HG03196 (cell line): ENCODE measurements at regions not wholly inside any gene's neighbourhood (a gene's known extent, or its start where the extent isn't known, plus 50 kb on each side); places are given as distances from the start of the nearest gene placed in this dataset.
"Not testable (repeated sequence)": the region's sequence is repeated elsewhere in the genome, so short reads cannot be mapped to it uniquely, and the experiment has no call there.

ENCODE experiments used
- ATAC-seq: cut with Tn5 transposase; IDR thresholded peaks from one replicate; pipeline ENCODE4 v1.9.1; 2021; ENCODE audit not compliant: unreplicated experiment

DNA sequence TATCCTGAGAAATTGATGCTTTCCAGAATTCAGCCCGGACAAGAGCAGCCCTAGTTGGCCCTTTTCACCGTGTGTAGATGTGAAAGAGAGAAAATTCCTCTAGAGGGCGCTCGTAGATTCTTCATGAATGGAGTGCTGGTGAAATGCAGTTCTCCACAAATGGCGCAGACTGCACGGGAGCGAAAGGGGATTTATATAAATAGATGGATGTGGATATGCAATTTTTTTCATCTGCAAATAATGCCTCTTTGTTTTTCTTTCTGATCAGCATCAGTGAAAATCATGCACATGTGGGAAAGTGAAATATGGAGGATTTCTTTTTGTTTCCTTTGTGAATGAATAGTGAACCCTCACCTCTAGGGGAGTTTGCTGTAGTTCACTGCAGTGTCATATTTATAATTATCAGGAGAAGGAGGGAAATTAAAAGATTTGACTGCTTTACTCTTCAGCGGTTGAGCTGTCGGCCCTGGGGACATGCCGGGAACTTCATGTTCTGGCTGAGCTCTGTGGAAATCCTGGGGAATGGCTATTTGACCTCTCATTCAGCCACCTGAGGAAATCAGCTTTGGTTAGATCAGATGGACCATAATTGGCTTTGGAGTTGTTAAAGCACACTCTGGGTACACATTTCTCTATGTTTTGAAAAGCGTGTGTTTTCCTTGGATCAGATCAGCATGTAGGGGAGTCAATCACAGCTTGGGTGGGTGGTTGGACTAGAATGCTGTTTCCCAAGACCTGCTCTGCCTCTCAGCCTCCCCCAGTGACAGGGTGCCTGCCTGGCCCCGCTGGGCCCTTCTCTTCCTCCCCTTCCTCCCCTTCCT is 115.0 kb upstream of the SHISA3 start:
- peak; percentile 75 for ATAC-seq

DNA sequence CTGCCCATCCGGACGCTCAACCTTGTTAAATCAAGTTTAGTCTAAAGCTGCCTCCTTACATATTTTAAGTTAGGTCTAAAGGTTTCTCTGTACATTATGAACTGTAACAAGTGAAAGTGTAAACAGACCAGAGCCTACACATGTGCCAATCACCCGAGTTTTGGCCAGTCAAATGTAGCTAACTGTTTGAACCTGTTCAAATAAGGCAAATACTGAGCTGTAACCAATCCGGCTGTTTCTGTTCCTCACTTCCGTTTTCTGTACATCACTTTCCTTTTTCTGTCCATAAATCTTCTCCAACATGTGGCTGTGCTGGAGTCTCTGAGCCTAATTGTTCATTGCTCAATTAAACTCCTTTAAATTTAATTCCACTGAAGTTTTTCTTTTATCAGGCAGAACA is 113.3 kb upstream of the SHISA3 start:
- no peak for ATAC-seq

DNA sequence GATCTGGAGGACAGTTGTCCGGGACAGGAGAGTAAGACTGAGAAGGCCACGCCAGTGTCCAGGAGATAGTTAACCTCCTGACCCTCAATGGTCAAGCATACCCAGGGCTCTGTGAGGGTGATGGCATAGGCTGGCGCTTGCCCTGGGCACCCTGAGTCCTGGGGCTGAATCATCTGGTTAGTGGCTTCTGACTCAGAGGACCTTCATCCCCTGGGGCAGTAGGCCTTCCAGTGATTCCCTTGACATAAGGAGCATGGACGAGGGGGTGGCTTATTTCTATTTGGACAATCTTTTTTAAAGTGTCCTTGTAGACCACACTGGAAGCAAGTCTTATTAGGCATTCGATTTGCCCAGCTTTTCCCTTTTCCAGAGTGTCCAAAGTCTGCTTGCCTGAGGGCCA is 108.4 kb upstream of the SHISA3 start:
- not testable (repeated sequence) for ATAC-seq

DNA sequence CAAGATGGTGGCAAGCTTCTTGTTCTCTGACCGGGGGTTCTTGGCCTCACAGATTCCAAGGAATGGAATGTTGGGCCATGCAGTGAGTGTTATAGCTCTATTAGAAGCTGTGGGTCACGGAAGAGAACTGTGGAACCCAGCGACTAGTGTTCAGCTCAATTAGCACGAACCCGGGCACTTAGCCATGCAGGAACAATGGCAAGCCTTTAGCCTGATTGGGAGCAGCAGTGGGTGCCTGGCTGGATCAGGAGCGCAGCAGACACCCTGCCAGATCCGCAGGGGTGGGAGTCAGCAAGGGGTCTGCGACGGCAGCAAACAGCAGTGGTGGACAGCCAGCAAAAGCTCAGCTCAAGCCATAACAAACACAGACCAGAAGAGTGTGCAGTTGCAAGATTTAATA is 105.1 kb upstream of the SHISA3 start:
- ATAC-seq = not testable (repeated sequence)

DNA sequence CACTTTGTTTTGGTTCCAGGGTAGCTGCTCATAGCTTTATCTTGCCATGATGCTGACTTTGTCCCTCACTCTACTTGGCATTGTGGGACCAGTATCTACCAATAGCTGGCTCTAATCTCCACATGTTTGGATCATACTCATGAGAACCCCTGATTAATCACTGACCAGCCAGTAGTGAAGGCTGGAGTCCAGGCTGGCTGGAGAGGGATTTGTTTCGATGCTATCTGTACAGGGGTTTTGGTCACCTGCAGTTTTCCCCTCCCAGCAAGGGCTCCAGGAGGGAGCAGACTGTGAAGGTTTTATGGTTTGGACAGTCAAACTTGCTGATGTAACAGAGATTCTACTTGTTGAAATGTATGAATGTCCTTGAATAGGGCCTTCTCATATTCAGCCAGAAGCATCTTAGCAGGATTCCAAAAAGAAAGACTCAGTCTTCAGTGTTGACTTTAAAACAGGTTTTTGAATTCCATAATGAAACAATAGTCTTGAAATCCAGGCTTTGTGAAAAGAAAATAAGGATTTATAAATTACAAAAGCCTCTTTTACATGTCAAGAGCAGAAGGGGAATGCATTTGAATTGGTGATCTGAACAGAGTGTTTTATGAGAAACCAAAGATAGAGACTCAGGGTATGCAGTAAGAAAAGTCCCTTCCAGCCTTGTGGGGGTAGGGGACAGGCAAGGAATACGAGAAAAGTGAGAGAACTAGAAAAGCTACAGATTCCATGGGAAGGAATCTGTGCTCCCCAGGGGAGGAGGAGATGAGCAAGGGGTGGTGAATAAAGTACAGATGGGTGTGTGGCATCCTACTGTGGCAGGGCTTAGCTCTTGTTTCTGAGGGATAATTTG is 103.1 kb upstream of the SHISA3 start:
- ATAC-seq = no peak

DNA sequence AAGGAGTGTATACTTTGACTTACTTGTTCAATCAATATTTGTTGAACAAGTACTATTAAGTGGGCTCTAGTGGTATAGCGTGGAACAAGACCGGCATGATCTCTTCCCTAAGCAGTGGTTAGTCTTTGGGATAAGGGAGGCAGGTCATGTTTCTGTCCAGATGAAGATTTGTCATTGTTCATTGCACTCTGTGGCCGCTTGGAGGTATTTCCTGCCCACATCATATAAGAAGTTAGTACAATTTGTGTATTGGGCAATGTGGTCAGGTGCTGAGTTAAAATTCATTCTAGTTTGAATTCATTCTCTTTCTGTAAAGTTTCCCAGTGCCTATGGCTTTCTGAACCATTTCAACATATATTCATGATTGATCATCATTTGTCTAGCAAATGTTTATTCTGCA is 101.1 kb upstream of the SHISA3 start:
- ATAC-seq = no peak

DNA sequence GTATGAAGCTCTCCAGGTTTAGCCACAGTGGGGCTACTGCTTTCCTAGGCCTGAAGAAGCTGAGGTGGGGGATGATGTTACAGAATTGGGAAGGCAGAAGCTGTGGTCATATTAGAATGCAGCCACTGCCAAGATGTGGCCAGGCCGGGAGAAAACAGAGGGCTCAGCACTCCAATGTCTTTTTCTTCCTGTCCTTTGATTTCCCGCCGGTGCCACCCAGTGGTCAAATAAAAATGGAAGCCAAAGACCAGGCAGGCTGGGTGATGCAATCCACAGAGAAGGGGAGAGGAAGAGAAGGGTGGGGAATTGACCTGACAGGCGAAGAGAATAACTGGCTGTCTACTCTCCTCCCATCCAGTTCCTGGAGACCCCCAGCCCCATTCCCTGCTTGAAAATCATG is 94.9 kb upstream of the SHISA3 start:
- ATAC-seq = no peak

DNA sequence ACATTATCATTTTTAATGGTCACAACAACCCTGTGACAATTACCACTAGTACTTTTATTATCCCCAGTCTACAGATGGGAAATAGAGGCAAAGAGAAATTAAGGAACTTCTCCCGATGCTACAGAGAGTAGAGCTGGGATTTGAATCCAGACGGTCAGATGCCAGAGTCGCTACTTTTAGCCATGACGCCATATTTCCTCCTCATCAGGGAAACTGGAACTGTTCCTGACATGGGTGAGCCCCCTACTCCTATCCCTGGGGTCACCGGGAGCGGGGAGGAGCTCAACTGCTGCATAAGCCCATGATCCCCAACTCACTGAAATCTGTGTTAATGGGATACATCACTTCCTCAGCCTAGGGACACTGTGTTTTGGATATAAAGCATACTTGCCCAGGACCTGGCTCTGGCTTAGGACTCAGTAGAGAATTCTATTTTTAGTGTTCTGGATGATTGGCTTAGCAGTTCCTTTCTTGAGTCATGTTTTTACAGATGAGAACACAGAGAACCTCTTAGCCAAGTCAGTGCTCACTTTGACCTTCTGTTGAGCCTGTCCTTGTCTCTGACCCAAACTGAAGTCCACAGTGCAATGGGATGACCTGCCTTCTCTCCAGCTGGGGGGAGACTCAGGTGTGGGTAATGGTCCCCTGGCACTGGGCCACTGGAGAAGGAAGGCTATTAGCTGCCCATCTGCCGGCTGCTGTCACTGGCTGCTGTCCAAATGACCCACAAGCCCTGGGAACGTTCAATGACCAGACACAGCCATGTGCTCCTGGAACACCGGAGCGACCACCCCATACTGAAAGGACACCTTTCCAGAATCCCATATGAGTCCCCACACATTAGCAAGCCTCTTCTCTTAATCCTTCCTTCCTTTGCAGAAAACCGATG is 90.8 kb upstream of the SHISA3 start:
- no peak for ATAC-seq

DNA sequence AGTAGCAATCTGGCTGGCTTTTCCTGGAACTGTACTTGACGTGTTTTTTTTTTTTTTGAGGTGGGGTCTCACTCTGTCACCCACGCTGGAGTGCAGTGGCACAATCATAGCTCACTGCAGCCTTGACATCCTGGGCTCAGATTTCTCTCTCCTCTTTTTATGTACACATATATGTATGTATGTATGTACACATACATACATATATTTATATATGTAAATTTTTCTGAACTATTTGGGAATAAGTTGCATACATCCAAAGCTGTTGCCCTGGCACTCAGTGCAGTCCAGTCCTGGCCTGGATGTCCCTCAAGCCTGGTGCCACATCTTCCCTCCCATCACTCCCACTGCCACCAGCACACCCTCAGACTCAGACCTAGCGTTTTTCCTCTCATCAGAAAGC is 89.0 kb upstream of the SHISA3 start:
- ATAC-seq = no peak

DNA sequence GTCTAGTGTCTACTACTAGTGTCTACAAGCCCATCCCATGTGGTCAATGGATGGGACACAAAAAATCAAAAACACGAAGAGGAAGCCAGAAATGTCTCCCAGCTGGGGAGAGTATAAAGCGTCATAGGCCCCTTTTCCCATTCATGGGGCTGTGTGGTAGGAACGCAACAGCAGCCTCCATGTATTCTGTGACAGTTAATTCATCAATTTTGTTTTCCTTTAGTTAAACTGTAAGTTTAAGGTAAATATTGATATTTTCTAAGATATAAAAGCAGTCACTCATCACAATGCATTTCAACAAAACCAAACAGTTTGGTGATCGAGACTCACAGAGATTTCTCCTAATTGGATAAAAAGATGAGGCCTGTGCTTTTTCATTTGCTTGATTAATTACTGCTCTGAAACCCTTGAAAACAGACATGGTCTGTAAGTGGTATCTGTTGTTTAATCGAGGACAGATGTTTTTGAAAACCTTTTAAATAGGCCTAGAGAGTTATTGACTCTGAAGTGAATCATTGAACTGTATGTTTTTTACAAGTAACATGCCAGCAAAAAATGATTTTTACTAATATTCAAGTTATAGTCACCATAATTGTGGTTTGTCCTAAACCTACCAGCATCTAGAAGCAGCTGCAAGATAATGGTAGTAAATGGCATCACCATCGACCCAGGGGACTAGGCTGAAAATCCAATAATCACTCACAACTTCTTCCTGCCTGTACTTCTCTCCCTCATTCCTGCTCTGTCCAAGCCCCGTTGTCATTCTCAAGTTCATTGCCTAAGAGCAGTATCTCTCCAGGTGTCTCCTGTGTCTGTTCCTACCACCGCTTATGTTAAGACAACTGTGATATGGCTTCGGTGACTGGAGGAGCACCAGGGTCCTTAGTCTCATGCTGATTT is 87.7 kb upstream of the SHISA3 start:
- ATAC-seq = no peak

DNA sequence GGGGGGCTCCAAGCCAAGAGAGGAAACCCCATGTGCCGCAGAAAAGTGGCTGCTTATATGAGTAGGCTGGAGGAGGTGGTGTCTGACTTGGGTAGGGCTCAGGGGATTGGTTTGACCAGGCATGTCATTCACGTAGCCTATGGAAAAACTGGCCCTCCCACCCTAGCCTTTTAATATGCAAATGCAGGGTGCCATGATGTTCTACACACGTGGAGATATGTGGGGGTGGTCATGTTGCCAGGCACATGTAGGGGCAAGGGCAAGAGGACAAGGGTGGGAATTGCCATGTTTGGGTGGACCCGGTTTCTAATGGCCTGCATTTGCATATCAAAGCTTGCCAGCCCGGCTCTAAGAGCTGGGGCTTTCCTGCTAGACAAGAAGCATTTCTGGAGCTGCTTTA is 86.9 kb upstream of the SHISA3 start:
- no peak for ATAC-seq

DNA sequence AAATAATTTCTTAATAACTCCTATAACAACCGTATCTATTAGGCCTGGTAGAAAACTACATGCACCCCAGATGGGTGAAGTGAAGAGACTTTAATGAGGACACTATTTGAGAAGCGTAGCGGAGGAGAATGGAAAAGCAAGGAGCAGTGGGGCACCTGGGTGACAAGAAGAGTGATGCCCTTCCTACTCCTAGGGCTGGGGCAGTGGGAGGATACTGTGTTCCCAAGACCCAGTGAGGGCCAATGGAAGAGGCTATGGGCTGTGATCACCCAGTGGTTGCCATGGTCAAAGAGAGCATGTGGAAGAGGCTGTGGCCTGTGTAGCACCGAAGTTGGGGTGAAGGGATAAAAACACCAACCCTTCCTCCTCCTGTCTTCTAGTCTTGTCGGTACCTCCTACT is 86.5 kb upstream of the SHISA3 start:
- ATAC-seq = no peak

DNA sequence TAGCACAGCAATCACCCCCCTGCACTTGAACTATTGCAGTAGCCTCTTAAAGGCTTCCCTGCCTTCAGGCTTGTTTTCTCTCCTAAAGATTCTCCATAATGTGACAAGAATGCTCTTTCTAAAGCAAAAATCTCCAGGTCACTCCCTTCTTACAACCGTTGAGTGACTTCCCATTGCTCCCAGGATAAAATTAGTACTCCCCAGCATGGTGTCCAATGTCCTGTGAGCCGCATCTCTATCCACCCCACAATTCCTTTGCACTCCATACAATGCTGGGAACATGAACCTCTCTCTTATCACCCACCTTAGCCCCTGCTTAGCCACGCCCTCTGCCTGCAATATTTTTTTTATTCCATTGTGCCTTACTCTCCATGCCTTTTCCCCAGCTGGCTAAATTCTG is 85.7 kb upstream of the SHISA3 start:
- no peak for ATAC-seq

DNA sequence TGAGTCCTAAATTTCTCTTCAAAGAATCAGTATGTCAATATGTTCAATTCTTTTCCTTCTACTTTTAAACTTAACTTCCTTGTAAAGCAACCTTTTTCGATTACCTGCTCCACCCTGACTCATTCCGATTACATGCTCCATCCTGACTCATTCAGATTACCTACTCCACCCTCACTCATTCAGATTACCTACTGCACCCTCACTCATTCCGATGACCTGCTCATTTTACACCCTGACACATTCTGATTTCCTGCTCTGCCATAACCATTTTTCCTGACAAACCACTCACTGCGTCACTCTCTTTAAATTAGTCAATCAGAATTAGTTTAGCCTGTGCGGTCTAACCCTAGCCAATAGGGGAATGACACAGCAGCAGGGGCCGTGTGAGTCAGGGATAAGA is 83.9 kb upstream of the SHISA3 start:
- not testable (repeated sequence) for ATAC-seq

DNA sequence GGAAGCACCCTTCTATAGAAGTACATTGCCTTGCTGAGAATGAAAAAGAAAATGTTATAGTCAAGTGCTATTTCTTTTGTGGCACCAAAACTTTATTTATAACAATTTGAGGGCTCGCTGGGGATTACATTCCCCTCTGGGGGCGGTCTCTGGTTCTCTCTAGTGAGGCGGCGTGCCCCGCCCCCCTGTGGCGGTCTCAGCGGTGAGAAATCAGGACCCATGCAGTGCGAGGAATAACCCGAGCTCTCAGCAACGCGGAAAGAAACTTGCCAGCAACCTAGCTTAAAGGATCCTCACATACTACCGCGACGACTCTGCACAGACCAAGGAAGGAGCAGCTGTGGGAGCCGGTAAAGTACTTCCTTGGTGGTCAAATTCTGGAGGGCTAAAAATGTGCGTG is 83.4 kb upstream of the SHISA3 start:
- ATAC-seq = no peak

DNA sequence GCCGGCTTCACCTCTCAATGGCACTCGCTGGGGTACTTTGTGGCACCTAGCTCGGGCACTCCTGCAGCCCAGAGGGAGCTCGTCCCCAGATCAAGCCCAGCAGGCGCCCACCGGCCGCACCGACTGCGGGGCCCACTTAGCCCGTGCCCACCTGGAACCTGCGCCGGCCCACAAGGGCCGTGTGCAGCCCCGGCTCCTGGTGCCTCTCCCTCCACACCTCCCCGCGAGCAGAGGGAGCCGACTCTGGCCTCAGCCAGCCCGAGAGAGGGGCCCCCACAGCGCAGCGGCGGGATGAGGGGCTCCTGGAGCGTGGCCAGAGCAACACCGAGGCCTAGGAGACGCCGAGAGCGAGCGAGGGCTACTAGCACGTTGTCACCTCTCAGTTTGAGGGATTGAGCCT is 82.1 kb upstream of the SHISA3 start:
- no peak for ATAC-seq

DNA sequence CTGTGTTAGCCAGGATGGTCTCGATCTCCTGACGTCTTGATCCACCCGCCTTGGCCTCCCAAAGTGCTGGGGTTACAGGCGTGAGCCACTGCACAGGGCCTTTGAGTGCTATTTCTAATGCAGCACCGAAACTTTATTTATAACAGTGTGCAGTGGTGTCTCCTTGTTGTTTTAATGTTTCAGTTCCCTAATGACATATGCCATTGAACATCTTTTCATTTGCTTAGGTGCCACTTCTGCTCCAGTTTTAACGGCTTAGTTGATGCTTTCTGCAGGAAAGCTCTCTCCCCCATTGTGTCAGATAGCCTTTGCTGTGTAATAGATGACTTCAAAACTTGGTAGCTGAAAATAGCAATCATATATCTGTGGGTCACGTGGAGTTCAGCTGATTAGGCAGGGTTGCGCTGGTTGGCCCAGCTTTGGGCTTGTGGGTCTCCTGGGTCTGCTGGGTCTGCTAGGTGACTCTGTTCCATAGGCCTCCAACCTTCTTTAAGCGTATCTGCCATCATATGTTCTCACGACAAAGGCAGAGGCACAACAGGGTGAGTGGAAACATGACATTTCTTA is 76.4 kb upstream of the SHISA3 start:
- ATAC-seq = no peak

DNA sequence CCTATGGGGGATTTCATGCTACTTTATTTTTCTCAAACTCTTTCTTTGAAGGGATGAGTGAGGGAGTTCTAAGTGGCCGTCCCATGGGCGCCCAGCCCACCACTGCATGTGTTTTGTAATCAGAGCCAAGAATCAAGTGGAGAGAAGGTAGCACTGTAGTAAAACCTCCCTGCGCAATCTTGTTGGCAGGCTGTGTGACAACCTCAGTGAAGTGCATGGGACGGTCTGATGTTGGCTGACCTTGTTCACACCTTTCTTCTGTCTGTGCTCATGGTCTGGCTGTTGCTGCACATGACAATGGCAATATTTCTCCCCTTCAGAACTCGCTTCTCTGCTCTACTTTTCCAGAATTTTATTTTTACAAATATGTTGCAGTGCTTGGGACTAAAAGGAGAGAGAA is 71.2 kb upstream of the SHISA3 start:
- ATAC-seq = no peak

DNA sequence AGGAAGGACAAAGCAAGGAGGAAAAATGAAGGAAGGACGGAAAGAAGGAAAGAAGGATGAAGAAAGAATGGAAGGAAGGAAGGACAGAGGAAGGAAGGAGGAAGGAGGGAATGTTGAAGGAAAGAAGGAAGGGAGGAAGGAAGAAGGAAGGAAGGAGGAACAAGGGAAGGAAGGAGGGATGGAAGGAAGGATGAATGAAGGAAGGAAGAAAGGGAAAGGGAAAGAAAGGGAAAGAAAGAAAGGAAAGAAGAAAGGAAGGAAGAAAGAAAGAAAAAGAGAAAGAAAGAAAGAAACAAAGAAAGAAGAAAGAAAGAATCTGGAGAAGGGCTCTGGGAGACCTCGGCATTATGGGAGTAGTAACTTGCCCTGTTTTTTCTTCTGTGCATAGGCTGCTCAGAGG is 70.8 kb upstream of the SHISA3 start:
- no peak for ATAC-seq

DNA sequence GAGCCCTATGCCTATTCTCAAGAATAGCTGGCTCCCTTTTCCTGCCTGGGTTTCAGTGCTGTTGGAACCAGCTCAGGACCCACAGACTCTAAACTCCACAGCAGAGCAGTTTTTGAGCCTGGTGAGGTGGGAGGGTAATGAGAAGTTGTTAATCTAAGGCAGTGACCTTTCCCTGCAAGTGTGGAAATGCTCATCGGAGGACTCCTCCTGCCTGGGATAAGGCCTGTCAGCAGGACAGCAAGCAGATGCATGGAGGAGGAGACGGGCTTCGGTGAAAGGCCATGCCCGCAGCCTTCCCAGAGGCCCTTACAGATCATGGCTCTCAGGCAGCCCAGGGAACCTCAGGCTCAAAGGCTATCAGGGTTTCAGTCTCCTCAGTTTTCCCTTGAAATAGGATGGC is 70.0 kb upstream of the SHISA3 start:
- no peak for ATAC-seq
